ENCODE measurements at regions not wholly inside any gene's neighbourhood (a gene's known extent, or its start where the extent isn't known, plus 50 kb on each side); places are given as distances from the start of the nearest gene placed in this dataset.

- TF ChIP-seq CBX2 (IDR thresholded peaks at IDR 0.05; ENCODE audit: borderline replicate concordance, low read depth), result no peak
- no peak for TF ChIP-seq MAZ (IDR thresholded peaks at IDR 0.05; ENCODE audit: borderline replicate concordance, low read depth, low read length)
- no peak for TF ChIP-seq E2F6 (IDR thresholded peaks at IDR 0.05; ENCODE audit: borderline replicate concordance, low read depth)
- TF ChIP-seq REST (IDR thresholded peaks at IDR 0.05), result no peak
Observed at GRCh38 chrX:10761447-10761846, 141.1 kb upstream of the MID1 start (continued).

- 3% methylated on average over 3 of the region's 3 CpGs for WGBS (ENCODE audit: missing lambda C conversion rate)
- Histone ChIP-seq H3K4me2 (peak overlapping the region; percentile 56), H3K4me3 (no peak overlapping the region), H3K9me3 (no peaks in the 10 kb centered on the region), H3K4me1 (peaks cover 18% of the 10 kb centered on the region), H3K27ac (no peak overlapping the region; a peak in 1 of 6 replicates)
- DNase-seq (ENCODE audit: low read depth in 1 of 2, low spot score in 1 of 2) (peak; percentile 32 to 46), FAIRE-seq (peak; percentile 84), ATAC-seq (peak; percentile 82 to 94)
- CTCF ChIA-PET, result interaction anchor here (0.6 to 4.0 kb wide), 14 partner anchors 8 to 811 kb away, joined by 3 to 20 read pairs (median 4); no protein-coding TSS in a partner anchor
- no peak for TF ChIP-seq HOXB13 (CRISPR knock-in tag; IDR thresholded peaks at IDR 0.05; ENCODE audit: low read depth)
- TF ChIP-seq MYC (IDR thresholded peaks at IDR 0.05; ENCODE audit: borderline replicate concordance, low read length), result no peak
- peak; percentile 61 for TF ChIP-seq CTCF (IDR thresholded peaks at IDR 0.05)
- no peak for TF ChIP-seq SREBF2 (IDR thresholded peaks at IDR 0.05)
- no peak for TF ChIP-seq NR3C1 (IDR thresholded peaks at IDR 0.05)
- no peak for TF ChIP-seq EHMT2 (IDR thresholded peaks at IDR 0.05; ENCODE audit: low read depth)
- peak; percentile 42; the same call in 1 of the 3 replicates for TF ChIP-seq SMC3 (IDR thresholded peaks at IDR 0.05)
- TF ChIP-seq ELK1 (IDR thresholded peaks at IDR 0.05; ENCODE audit: low read depth, low read length), result no peak
- no peak for TF ChIP-seq HES2 (IDR thresholded peaks at IDR 0.05)
- TF ChIP-seq RAD21 (conservative IDR thresholded peaks at IDR 0.05 in 1 of 2, IDR thresholded peaks at IDR 0.05 in 1 of 2), result peak; percentile 46 to 60; a peak in 4 of 5 replicates
- TF ChIP-seq PBX3 (IDR thresholded peaks at IDR 0.05), result no peak
- no peak for TF ChIP-seq E2F6 (IDR thresholded peaks at IDR 0.05; ENCODE audit: borderline replicate concordance, low read depth)
- no peak for TF ChIP-seq EHF (CRISPR knock-in tag; IDR thresholded peaks at IDR 0.05)
- POLR2A ChIA-PET, result no interaction called here
Observed at GRCh38 chrX:10769195-10769594, 148.8 kb upstream of the MID1 start.
